ENCODE measurements at regions not wholly inside any gene's neighbourhood (a gene's known extent, or its start where the extent isn't known, plus 50 kb on each side); places are given as distances from the start of the nearest gene placed in this dataset.

- TF ChIP-seq CTCF (IDR thresholded peaks at IDR 0.05), result no peak
- TF ChIP-seq POLR2A (IDR thresholded peaks at IDR 0.05), result no peak
- TF ChIP-seq EP300 (IDR thresholded peaks at IDR 0.05; ENCODE audit: low read depth), result no peak
- TF ChIP-seq POLR2AphosphoS5 (IDR thresholded peaks at IDR 0.05), result no peak
- 83 to 88% methylated on average over 1 of the region's 1 CpG for WGBS, 2 donors (ENCODE audit: low coverage in 1 of 2)
- H3K9me3 ChIP-seq, result no peaks in the 10 kb centered on the region
Observed at GRCh38 chr2:59586176-59586575, 967.3 kb downstream of the BCL11A start.

GRCh38 chr2:59585655-59586054 is 967.8 kb downstream of the BCL11A start:
- H3K36me3 ChIP-seq, result no peaks in the 10 kb centered on the region
- no peaks in the 10 kb centered on the region for H3K27me3 ChIP-seq
- no peak overlapping the region for H3K4me3 ChIP-seq
- no peaks in the 10 kb centered on the region for H3K9me3 ChIP-seq
- H3K27ac ChIP-seq, result no peak overlapping the region
- 0 to 45% methylated on average over 2 to 6 of the region's 6 CpGs for WGBS, 2 donors (ENCODE audit: low coverage in 1 of 2)
- in situ Hi-C loops (cut with MboI; ENCODE audit: low pct_ligation_motif_present in 1 of 4, low pct_unique_long_range_greater_than_20kb in 1 of 4, low sequenced_read_pairs in 3 of 4), result no loop called here
- peaks cover 0 to 6% (median 2%) of the 10 kb centered on the region in 4 donors for H3K4me1 ChIP-seq
- DNase-seq, result peak; percentile 24
- TF ChIP-seq EP300 (IDR thresholded peaks at IDR 0.05; ENCODE audit: low read depth) (no peak), POLR2A (IDR thresholded peaks at IDR 0.05) (no peak), POLR2AphosphoS5 (IDR thresholded peaks at IDR 0.05) (no peak), CTCF (IDR thresholded peaks at IDR 0.05) (no peak)
- intact Hi-C loops (cut with DNase I; ENCODE audit: low total_unique reads), result no loop called here

More at GRCh38 chr2:59586176-59586575, 967.3 kb downstream of the BCL11A start:
- in situ Hi-C loops (cut with MboI; ENCODE audit: low pct_ligation_motif_present in 1 of 4, low pct_unique_long_range_greater_than_20kb in 1 of 4, low sequenced_read_pairs in 3 of 4), result no loop called here
- Histone ChIP-seq H3K4me1 (peaks cover 0 to 6% (median 2%) of the 10 kb centered on the region in 4 donors), H3K27me3 (no peaks in the 10 kb centered on the region), H3K27ac (no peak overlapping the region), H3K4me3 (no peak overlapping the region), H3K36me3 (no peaks in the 10 kb centered on the region)
- intact Hi-C loops (cut with DNase I; ENCODE audit: low total_unique reads), result no loop called here
- DNase-seq, result no peak

GRCh38 chr2:59584958-59585357 is 968.5 kb downstream of the BCL11A start:
- no peaks in the 10 kb centered on the region for H3K36me3 ChIP-seq
- DNase-seq, result peak; percentile 8
- H3K9me3 ChIP-seq, result no peaks in the 10 kb centered on the region
- H3K27ac ChIP-seq, result no peak overlapping the region
- no peak overlapping the region for H3K4me3 ChIP-seq
- WGBS, 2 donors (ENCODE audit: low coverage in 1 of 2), result 100% methylated on average over 1 of the region's 1 CpG; no CpG with 5 or more reads in 1 of the 2 donors
- in situ Hi-C loops (cut with MboI; ENCODE audit: low pct_ligation_motif_present in 1 of 4, low pct_unique_long_range_greater_than_20kb in 1 of 4, low sequenced_read_pairs in 3 of 4) (no loop called here), intact Hi-C loops (cut with DNase I; ENCODE audit: low total_unique reads) (no loop called here)
- no peak for TF ChIP-seq EP300 (IDR thresholded peaks at IDR 0.05; ENCODE audit: low read depth)
- no peak for TF ChIP-seq POLR2AphosphoS5 (IDR thresholded peaks at IDR 0.05)
- no peak for TF ChIP-seq POLR2A (IDR thresholded peaks at IDR 0.05)
- TF ChIP-seq CTCF (IDR thresholded peaks at IDR 0.05), result peak in 1 of 5 experiments; percentile 23
- H3K4me1 ChIP-seq, result peaks cover 0 to 6% (median 2%) of the 10 kb centered on the region in 4 donors
- H3K27me3 ChIP-seq, result no peaks in the 10 kb centered on the region

- Histone ChIP-seq H3K27me3 (no peaks in the 10 kb centered on the region), H3K4me1 (peaks cover 0 to 6% (median 2%) of the 10 kb centered on the region in 4 donors), H3K9me3 (no peaks in the 10 kb centered on the region), H3K27ac (no peak overlapping the region), H3K36me3 (no peaks in the 10 kb centered on the region), H3K4me3 (no peak overlapping the region)
- no peak for DNase-seq
- 88% methylated on average over 3 of the region's 3 CpGs; no CpG with 5 or more reads in 1 of the 2 donors for WGBS, 2 donors (ENCODE audit: low coverage in 1 of 2)
- intact Hi-C loops (cut with DNase I; ENCODE audit: low total_unique reads) (no loop called here), in situ Hi-C loops (cut with MboI; ENCODE audit: low pct_ligation_motif_present in 1 of 4, low pct_unique_long_range_greater_than_20kb in 1 of 4, low sequenced_read_pairs in 3 of 4) (no loop called here)
- TF ChIP-seq POLR2A (IDR thresholded peaks at IDR 0.05) (no peak), EP300 (IDR thresholded peaks at IDR 0.05; ENCODE audit: low read depth) (no peak), CTCF (IDR thresholded peaks at IDR 0.05) (no peak), POLR2AphosphoS5 (IDR thresholded peaks at IDR 0.05) (no peak)
Observed at GRCh38 chr2:59583173-59583765, 970.2 kb downstream of the BCL11A start.

Measured in transverse colon (tissue), 4 donors.